ENCODE measurements at regions not wholly inside any gene's neighbourhood (a gene's known extent, or its start where the extent isn't known, plus 50 kb on each side); places are given as distances from the start of the nearest gene placed in this dataset.

DNA sequence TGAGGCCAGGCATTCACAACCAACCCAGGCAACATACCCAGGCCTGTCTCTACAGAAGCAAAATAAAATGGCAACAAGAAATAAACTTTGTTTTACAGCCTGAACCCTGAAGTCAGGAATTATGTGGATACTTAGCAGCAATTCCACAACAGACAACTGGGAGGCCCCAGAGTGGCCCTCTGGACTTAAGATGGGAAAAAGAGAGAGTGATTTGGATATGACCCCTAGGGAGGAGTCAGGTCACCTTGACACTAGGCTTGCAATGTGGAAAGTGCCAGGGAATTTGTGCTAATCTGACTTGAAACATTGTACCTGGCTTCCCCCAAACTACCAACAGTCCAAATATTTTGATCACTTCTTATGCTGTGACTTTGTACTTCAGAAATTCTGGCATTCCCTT, 193.1 kb downstream of the PARM1 start:
- no peak for ATAC-seq
- no peak for DNase-seq (ENCODE audit: low spot score)

DNA sequence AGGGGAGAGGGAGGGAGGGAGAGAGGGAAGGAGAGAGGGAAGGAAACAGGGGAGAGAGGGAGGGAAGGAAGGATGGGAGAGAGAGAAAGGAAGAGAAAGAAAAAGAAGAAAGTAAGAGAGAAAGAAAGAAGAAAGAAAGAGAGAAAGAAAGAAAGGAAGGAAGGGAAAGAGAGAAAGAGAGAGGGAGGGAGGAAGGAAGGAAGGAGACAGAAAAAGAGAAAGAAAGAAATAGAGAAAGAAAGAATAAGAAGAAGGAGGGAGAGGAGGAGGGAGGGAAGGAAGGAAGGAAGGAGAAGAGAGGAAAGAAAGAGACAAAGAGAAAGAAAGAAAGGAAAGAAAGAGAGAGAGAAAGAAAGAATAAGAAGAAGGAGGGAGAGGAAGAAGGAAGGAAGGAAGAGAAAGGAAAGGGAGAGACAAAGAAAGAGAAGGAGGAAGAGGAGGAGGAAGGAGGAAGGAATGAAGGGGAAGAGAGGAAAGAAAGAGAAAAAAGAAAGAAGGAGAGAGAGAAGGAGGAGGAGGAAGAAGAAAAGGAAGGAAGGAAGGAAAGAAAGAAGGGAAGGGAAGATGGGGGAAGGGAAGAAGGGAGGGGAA, 189.6 kb downstream of the PARM1 start:
- ATAC-seq = no peak
- DNase-seq (ENCODE audit: low spot score) = no peak

DNA sequence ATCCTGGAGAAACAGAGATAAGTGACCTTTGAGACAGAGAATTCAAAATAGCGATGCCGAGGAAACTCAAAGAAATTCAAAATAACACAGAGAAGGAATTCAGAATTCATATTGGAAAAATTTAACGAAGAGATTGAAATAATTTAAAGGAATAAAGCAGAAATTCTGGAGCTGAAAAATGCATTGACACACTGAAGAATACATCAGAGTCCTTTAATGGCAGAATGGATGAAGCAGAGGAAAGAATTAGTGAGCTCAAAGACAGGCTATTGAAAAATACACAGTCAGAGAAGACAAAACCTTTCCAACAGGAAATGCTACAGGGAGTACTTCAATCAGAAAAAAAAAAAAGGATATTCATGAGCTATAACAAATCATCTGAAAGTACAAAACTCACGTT, 185.8 kb downstream of the PARM1 start:
- ATAC-seq = no peak
- DNase-seq (ENCODE audit: low spot score) = no peak

DNA sequence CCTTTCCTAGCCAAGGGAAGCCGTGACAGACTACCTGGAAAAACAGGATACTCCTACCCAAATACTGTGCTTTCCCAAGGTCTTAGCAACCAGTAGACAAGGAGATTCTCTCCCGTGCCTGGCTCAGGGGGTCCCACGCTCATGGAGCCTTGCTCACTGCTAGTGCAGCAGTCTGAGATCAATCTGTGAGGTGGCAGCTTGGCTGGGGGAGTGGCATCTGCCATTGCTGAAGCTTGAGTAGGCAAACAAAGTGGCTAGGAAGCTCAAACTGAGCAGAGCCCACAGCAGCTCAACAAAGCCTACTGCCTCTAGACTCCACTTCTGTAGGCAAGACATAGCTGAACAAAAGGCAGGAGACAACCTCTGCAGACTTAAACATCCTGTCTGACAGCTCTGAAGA, 177.1 kb downstream of the PARM1 start:
- no peak for DNase-seq (ENCODE audit: low spot score)
- no peak for ATAC-seq

DNA sequence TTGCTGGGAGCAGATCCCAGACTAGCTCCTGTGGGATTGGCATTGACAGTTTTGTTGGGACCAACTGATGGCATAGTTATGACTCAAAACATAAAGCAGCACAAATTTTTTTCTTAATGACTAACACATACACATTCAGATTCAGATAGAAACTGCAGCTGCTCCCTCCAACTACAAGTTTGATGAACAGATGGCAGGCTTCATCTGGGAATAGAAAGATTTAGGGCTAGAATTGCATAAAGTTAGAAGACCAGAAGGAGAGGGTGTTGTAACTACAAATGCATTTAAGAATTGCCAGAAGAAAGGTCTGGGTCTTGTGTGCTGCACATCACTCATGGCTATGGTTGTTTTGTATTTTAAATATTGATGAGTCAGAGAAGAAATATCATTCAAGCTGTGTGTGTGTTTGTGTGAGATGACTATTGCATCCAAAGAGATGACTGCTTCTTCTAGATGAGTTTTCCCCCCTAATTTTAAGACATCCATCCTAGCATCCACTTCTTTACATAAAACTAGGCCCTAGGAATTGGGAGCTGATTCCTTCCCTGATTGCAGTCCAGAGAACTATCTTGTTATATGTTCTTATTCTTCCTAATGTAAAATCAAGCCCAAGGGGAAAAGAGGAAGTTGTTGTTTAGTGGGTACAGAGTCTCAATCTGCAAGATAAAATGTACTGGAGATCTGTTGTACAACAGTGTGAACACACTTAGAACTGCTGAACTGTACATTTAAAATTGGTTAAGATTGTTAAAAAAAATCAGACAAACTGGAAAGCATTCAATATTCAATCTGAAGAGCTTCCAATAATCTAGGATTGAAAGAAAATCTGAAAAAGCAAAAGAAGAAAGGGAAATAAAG, 175.1 kb downstream of the PARM1 start:
- ATAC-seq = no peak
- DNase-seq (ENCODE audit: low spot score) = no peak

DNA sequence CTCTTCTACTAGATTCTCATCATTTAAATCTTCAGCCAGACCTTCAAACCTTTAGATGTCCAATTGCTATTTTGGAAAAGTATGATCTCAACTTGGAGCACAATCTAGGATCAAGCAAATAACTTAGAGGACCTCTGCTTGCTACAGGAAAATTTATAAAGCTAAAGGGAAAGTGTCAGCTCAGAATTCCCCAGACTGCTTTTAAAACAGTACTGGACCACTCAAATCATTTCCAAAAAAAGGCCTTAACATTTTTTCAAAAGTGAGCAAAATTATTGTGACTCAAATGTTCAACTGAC, 169.8 kb downstream of the PARM1 start:
- no peak for DNase-seq (ENCODE audit: low spot score)
- ATAC-seq = no peak

DNA sequence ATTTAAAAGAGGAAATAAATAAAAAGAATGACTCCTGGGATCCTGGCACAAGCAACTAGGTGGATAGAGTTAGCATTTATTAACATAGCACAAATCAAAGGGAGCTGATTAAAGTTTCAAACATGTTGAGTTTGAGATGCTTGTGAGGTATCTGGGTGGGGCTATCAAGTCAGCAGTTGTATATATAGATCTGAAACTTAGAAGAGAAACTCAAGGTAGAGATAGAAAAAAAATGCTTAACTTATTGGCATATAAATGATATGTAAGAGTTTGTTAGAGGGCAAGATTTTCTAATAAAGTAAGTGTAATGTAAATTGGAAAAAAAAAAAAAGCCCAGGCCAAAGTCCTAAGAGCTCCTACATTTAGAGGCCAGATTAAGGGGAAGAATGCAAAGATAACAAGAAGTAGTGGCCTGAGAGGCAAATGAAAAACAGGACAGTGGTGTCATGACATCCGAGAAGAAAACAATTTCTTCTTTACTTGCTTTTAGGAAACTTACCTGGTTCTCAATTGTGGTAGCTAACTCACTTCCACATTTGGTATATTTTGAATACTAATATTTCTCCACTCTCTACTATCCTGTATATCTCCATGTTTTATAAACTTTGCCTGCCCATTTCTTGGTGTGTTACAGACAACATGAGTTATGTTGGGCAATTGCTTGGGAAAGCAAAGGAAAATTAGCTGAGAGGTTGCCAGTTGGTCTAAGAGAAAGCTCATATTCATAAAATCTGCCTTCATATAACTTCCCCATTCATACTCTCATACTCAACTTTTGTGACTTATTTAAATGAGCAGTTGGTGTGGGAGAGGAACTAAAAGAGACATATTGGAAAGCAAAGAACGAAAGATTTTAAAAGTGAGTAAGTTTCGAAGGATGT, 169.2 kb downstream of the PARM1 start:
- ATAC-seq = no peak
- DNase-seq (ENCODE audit: low spot score) = no peak
